GM18909 (cell line): ENCODE measurements at regions not wholly inside any gene's neighbourhood (a gene's known extent, or its start where the extent isn't known, plus 50 kb on each side); places are given as distances from the start of the nearest gene placed in this dataset.
A peak's percentile ranks its signal among the peaks of the same experiment; 100 is the strongest.

Source experiments
- ATAC-seq: cut with Tn5 transposase; IDR thresholded peaks from one replicate; pipeline ENCODE4 v1.9.1; 2021; ENCODE audit warnings: mild to moderate bottlenecking; ENCODE audit not compliant: unreplicated experiment, poor library complexity

- no peak for ATAC-seq
Observed at GRCh38 chr3:177973241-177973840, 562.9 kb upstream of the KCNMB2 start.

GRCh38 chr3:177976241-177976640 is 560.0 kb upstream of the KCNMB2 start:
- no peak for ATAC-seq

GRCh38 chr3:177976866-177977265 is 559.4 kb upstream of the KCNMB2 start:
- ATAC-seq = no peak

- no peak for ATAC-seq
Observed at GRCh38 chr3:177977381-177978158, 558.7 kb upstream of the KCNMB2 start.

GRCh38 chr3:177978946-177979345 is 557.3 kb upstream of the KCNMB2 start:
- ATAC-seq = no peak

GRCh38 chr3:177979703-177980102 is 556.5 kb upstream of the KCNMB2 start:
- no peak for ATAC-seq

GRCh38 chr3:177981576-177981975 is 554.7 kb upstream of the KCNMB2 start:
- peak; percentile 34 for ATAC-seq

- ATAC-seq = peak; percentile 39
Observed at GRCh38 chr3:177982034-177982433, 554.2 kb upstream of the KCNMB2 start.

- no peak for ATAC-seq
Observed at GRCh38 chr3:177983320-177983719, 552.9 kb upstream of the KCNMB2 start.

GRCh38 chr3:177992993-177993970 is 543.0 kb upstream of the KCNMB2 start:
- ATAC-seq = no peak

- ATAC-seq = no peak
Observed at GRCh38 chr3:177994976-177995375, 541.3 kb upstream of the KCNMB2 start.

GRCh38 chr3:177995381-177996085 is 540.7 kb upstream of the KCNMB2 start:
- ATAC-seq = no peak

- ATAC-seq = peak; percentile 94
Observed at GRCh38 chr3:178001670-178002101, 534.5 kb upstream of the KCNMB2 start.

GRCh38 chr3:178002113-178002512 is 534.1 kb upstream of the KCNMB2 start:
- no peak for ATAC-seq

- no peak for ATAC-seq
Observed at GRCh38 chr3:178003756-178004155, 532.5 kb upstream of the KCNMB2 start.

GRCh38 chr3:178005961-178006360 is 530.3 kb upstream of the KCNMB2 start:
- no peak for ATAC-seq

GRCh38 chr3:178010306-178010705 is 525.9 kb upstream of the KCNMB2 start:
- no peak for ATAC-seq

GRCh38 chr3:178019645-178020044 is 516.6 kb upstream of the KCNMB2 start:
- ATAC-seq = no peak

- no peak for ATAC-seq
Observed at GRCh38 chr3:178022599-178022998, 513.6 kb upstream of the KCNMB2 start.

- no peak for ATAC-seq
Observed at GRCh38 chr3:178028933-178029332, 507.3 kb upstream of the KCNMB2 start.
